ENCODE measurements at regions not wholly inside any gene's neighbourhood (a gene's known extent, or its start where the extent isn't known, plus 50 kb on each side); places are given as distances from the start of the nearest gene placed in this dataset.

GRCh38 chr9:3161912-3162311 is 318.0 kb upstream of the PUM3 start:
- DNase-seq: no peak

- DNase-seq: no peak
These were observed 313.1 kb upstream of the PUM3 start for GRCh38 chr9:3157011-3157410.

GRCh38 chr9:3151672-3152576 is 308.0 kb upstream of the PUM3 start:
- DNase-seq: no peak

GRCh38 chr9:3150074-3150473 is 306.2 kb upstream of the PUM3 start:
- no peak for DNase-seq

GRCh38 chr9:3138231-3139229 is 294.6 kb upstream of the PUM3 start:
- DNase-seq: no peak

GRCh38 chr9:3137347-3137695 is 293.4 kb upstream of the PUM3 start:
- peak in 1 of 3 donors; percentile 12 for DNase-seq

GRCh38 chr9:3136686-3137346 is 292.9 kb upstream of the PUM3 start:
- no peak for DNase-seq

- no peak for DNase-seq
These were observed 292.3 kb upstream of the PUM3 start for GRCh38 chr9:3136230-3136629.

- no peak for DNase-seq
These were observed 283.7 kb upstream of the PUM3 start for GRCh38 chr9:3127564-3127963.

GRCh38 chr9:3125602-3126405 is 281.9 kb upstream of the PUM3 start:
- DNase-seq: peak; percentile 56 to 81 (median 81)

GRCh38 chr9:3124001-3124400 is 280.1 kb upstream of the PUM3 start:
- no peak for DNase-seq

- DNase-seq: no peak
These were observed 274.2 kb upstream of the PUM3 start for GRCh38 chr9:3118081-3118480.

GRCh38 chr9:3099646-3100045 is 255.8 kb upstream of the PUM3 start:
- DNase-seq: no peak

- DNase-seq: no peak
These were observed 244.3 kb upstream of the PUM3 start for GRCh38 chr9:3088219-3088618.

GRCh38 chr9:3087697-3088096 is 243.8 kb upstream of the PUM3 start:
- DNase-seq: no peak

- DNase-seq: no peak
These were observed 237.1 kb upstream of the PUM3 start for GRCh38 chr9:3080951-3081350.

GRCh38 chr9:3074247-3074646 is 230.4 kb upstream of the PUM3 start:
- peak; percentile 43 to 56 (median 45) for DNase-seq

- DNase-seq: no peak
These were observed 222.7 kb upstream of the PUM3 start for GRCh38 chr9:3066591-3066990.

GRCh38 chr9:3059781-3060468 is 216.0 kb upstream of the PUM3 start:
- peak in 1 of 3 donors; percentile 6 for DNase-seq

GRCh38 chr9:3058409-3058808 is 214.5 kb upstream of the PUM3 start:
- no peak for DNase-seq

GRCh38 chr9:3054017-3054586 is 210.2 kb upstream of the PUM3 start:
- no peak for DNase-seq

All from suppressor macrophage treated with lipopolysaccharide for 1 hour (primary cell).